NB4 (cell line): ENCODE measurements at regions not wholly inside any gene's neighbourhood (a gene's known extent, or its start where the extent isn't known, plus 50 kb on each side); places are given as distances from the start of the nearest gene placed in this dataset.

Source experiments
- CTCF ChIP-seq: IDR thresholded peaks from one replicate; pipeline ENCODE4 v1.5.1; 2012; ENCODE audit warnings: low read depth, low read length
- MYC ChIP-seq: IDR thresholded peaks from 2 replicates; pipeline ENCODE4 v1.6.1; 2011; ENCODE audit warnings: low read depth, low read length
- POLR2A ChIP-seq: IDR thresholded peaks from 2 replicates; pipeline ENCODE4 v1.6.1; 2011; ENCODE audit warnings: mild to moderate bottlenecking; ENCODE audit not compliant: insufficient read length; ENCODE audit errors: extremely low read depth

GRCh38 chr6:168196881-168197635 lies 118.0 kb upstream of the FRMD1 start:
- TF ChIP-seq CTCF (no peak), POLR2A (no peak), MYC (no peak)
